Upper lobe of right lung (tissue), 1 donor: ENCODE measurements at regions not wholly inside any gene's neighbourhood (a gene's known extent, or its start where the extent isn't known, plus 50 kb on each side); places are given as distances from the start of the nearest gene placed in this dataset.
"Not testable (repeated sequence)": the region's sequence is repeated elsewhere in the genome, so short reads cannot be mapped to it uniquely, and the experiment has no call there.

Experiments used
- ATAC-seq: fragments of 200-7000 bp; cut with Tn5 transposase; one replicate; pipeline ENCODE4 v1.9.1; 2020; ENCODE audit warnings: mild to moderate bottlenecking, moderate library complexity
- DNase-seq: peaks from one replicate; pipeline ENCODE4 v3.0.0-alpha.2; 2020
- H3K27ac ChIP-seq: fragments of 200-600 bp; one replicate; pipeline ENCODE4 v1.8.0; 2022
- H3K27me3 ChIP-seq: fragments of 200-600 bp; one replicate; pipeline ENCODE4 v1.8.0; 2022; ENCODE audit warnings: mild to moderate bottlenecking
- H3K36me3 ChIP-seq: fragments of 200-600 bp; one replicate; pipeline ENCODE4 v1.8.0; 2022
- H3K4me1 ChIP-seq: fragments of 200-600 bp; one replicate; pipeline ENCODE4 v1.8.0; 2022
- H3K4me3 ChIP-seq: fragments of 200-600 bp; one replicate; pipeline ENCODE4 v1.8.0; 2022; ENCODE audit warnings: mild to moderate bottlenecking
- H3K9me3 ChIP-seq: fragments of 200-600 bp; one replicate; pipeline ENCODE4 v1.8.0; 2022
- intact Hi-C: fragments of 100-400 bp; cut with DNase I; formaldehyde crosslinking; loops from one replicate; pipeline ENCODE4 v1.11.0; 2022
- TF ChIP-seq, protein P1 (sequence below): fragments of 200-600 bp; IDR thresholded peaks from one replicate; pipeline ENCODE4 v1.8.0; 2022; ENCODE audit warnings: antibody characterized with exemption
- donor health status: DM: no; HTN: yes; CAD: no; lungs with severe emphysema.

DNA sequence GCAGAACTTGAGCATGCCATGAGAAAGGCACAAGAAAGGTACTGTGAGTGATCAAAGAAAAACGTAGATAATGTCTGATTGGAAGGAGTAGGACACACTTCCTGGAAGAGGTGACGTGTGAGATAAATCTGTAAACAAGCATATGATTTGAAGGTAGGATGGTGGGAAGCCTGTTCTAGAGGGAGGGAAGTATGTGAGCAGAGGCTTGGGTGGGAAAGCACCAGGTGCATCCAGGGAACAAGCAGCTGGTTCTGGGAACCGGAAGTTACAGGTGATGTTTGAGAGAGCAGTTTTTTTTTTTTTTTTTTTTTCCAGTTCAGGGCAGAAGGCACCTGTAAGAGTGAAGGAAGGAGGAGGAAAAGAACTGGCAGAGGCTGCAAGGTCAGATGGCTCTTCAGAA lies 116.6 kb upstream of the EFEMP1 start:
- no peaks in the 10 kb centered on the region for H3K9me3 ChIP-seq
- TF ChIP-seq, protein P1, sequence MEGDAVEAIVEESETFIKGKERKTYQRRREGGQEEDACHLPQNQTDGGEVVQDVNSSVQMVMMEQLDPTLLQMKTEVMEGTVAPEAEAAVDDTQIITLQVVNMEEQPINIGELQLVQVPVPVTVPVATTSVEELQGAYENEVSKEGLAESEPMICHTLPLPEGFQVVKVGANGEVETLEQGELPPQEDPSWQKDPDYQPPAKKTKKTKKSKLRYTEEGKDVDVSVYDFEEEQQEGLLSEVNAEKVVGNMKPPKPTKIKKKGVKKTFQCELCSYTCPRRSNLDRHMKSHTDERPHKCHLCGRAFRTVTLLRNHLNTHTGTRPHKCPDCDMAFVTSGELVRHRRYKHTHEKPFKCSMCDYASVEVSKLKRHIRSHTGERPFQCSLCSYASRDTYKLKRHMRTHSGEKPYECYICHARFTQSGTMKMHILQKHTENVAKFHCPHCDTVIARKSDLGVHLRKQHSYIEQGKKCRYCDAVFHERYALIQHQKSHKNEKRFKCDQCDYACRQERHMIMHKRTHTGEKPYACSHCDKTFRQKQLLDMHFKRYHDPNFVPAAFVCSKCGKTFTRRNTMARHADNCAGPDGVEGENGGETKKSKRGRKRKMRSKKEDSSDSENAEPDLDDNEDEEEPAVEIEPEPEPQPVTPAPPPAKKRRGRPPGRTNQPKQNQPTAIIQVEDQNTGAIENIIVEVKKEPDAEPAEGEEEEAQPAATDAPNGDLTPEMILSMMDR = no peak
- DNase-seq = no peak
- H3K27ac ChIP-seq = no peak overlapping the region
- ATAC-seq = no peak
- H3K4me1 ChIP-seq = no peaks in the 10 kb centered on the region
- intact Hi-C loops = no loop called here
- no peak overlapping the region for H3K4me3 ChIP-seq
- H3K27me3 ChIP-seq = no peaks in the 10 kb centered on the region
- no peaks in the 10 kb centered on the region for H3K36me3 ChIP-seq

DNA sequence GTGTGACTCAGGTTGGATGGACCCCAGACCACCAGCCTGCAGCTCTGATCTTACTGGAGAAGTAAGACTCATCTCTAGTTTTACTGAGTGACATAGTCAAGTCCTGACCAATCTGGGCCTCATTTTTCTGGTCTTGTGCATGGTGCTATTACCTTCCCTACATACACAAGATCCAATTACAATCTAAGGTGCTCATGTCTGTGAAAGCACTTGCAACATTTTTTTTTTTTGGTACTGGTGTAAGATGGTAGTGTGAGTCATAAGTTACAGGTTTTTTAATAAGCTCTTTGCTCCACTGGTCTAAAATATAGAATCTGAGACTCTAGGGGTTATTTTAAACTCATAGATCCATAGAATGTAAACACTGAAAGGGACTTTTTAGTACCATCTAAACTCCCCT lies 117.3 kb upstream of the EFEMP1 start:
- no peak for ATAC-seq

DNA sequence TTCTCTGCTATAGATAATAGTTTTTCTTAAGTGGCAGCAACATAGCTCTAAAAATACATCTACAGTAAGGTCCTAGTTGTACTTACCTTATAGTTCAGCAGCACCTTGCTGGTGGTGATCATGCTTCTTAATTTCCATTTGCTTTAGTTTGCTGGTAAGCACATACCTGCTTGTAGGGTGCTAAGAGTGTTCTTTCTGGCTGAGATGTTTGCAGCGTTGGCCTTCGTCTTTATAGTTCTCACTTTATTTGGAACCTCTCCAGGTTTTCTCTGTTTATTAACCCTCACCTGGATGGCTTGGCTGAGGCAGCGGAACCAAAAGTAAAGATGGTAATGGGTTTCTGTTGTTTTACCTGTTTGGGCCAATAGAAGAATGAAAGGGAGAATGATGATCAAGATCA lies 123.6 kb upstream of the EFEMP1 start:
- Histone ChIP-seq H3K9me3 (no peaks in the 10 kb centered on the region), H3K27me3 (no peaks in the 10 kb centered on the region), H3K4me1 (no peaks in the 10 kb centered on the region), H3K27ac (no peak overlapping the region), H3K36me3 (no peaks in the 10 kb centered on the region), H3K4me3 (no peak overlapping the region)
- intact Hi-C loops = no loop called here
- TF ChIP-seq, protein P1 = no peak
- DNase-seq (no peak), ATAC-seq (no peak)

More for the DNA sequence above, 117.3 kb upstream of the EFEMP1 start:
- no peaks in the 10 kb centered on the region for H3K9me3 ChIP-seq
- H3K4me3 ChIP-seq = no peak overlapping the region
- no peaks in the 10 kb centered on the region for H3K27me3 ChIP-seq
- H3K36me3 ChIP-seq = no peaks in the 10 kb centered on the region
- DNase-seq = no peak
- TF ChIP-seq, protein P1 = no peak
- intact Hi-C loops = no loop called here
- no peaks in the 10 kb centered on the region for H3K4me1 ChIP-seq
- H3K27ac ChIP-seq = no peak overlapping the region

DNA sequence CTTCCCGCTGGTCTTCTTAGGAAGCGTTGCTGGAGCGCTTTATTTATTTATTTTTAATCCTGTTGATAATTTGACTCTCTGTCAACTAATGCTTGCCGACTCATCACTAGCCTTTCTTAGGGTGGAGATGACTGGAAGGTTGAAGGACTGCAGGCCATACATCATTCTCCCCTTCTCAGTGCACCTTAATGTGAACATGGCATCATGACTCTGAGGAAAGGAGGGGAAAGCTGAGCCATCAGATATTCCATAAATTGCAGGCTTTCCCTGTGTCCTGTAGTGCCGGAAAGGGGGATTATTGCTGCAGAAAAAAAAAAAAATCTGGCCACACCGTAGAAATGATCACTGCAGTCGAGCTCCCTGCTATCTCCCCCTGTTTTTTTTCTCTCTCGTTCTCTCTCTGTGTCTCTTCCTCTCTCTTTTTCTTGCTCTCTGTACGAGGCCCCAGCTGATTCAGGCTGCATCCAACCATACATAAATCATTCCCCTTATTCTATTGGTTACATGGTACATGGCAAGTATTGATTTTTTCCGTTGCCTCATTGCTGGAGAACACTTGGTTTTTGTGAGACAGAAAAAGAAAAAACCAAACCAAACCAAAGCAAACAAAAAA lies 125.8 kb upstream of the EFEMP1 start:
- no peaks in the 10 kb centered on the region for H3K36me3 ChIP-seq
- DNase-seq = no peak
- H3K27ac ChIP-seq = no peak overlapping the region
- H3K9me3 ChIP-seq = no peaks in the 10 kb centered on the region
- TF ChIP-seq, protein P1 = no peak
- H3K4me1 ChIP-seq = no peaks in the 10 kb centered on the region
- H3K4me3 ChIP-seq = no peak overlapping the region
- H3K27me3 ChIP-seq = no peaks in the 10 kb centered on the region
- no peak for ATAC-seq
- intact Hi-C loops = no loop called here

DNA sequence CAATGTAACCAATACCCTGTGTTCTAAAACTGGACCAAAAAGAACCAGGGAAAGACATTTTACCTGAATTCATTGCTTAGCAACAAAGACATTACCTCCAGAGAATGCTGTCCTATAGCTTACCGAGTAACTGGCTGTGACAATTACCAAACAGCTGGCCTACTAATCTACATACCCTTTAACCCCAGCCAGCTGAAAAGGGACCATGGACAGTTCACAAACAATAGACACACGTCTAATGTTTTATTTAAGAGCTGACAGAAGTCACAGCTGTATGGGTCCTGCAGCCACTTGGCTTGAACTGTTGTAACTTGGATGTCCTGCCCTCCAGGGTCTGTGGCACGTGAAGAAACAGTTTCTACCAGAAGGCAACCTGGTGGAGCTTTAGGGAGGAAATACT lies 130.1 kb upstream of the EFEMP1 start:
- Histone ChIP-seq H3K27me3 (no peaks in the 10 kb centered on the region), H3K9me3 (no peaks in the 10 kb centered on the region), H3K36me3 (no peaks in the 10 kb centered on the region), H3K27ac (no peak overlapping the region), H3K4me1 (no peaks in the 10 kb centered on the region), H3K4me3 (no peak overlapping the region)
- intact Hi-C loops = no loop called here
- TF ChIP-seq, protein P1 = no peak
- ATAC-seq (no peak), DNase-seq (no peak)

DNA sequence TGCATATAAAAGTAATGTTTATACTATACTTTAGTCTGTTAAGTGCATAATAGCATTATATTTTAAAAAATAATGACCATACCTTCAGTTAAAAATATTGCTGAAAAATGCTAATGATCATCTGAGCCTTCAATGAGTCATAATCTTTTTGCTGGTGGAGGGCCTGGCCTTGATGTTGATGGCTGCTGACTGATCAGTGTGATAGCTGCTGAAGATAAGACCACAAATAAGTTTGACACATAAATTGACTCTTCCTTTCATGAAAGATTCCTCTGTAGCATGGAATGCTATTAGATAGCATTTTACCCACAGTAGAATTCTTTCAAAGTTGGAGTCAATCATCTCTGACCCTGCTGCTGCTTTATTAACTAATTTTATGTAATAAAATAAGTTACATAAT lies 128.4 kb upstream of the CCDC85A start:
- no peak for DNase-seq
- Histone ChIP-seq H3K27ac (no peak overlapping the region), H3K27me3 (no peaks in the 10 kb centered on the region), H3K36me3 (no peaks in the 10 kb centered on the region), H3K9me3 (peaks cover 7% of the 10 kb centered on the region), H3K4me3 (no peak overlapping the region), H3K4me1 (no peaks in the 10 kb centered on the region)
- TF ChIP-seq, protein P1 = no peak
- no peak for ATAC-seq
- intact Hi-C loops = no loop called here

DNA sequence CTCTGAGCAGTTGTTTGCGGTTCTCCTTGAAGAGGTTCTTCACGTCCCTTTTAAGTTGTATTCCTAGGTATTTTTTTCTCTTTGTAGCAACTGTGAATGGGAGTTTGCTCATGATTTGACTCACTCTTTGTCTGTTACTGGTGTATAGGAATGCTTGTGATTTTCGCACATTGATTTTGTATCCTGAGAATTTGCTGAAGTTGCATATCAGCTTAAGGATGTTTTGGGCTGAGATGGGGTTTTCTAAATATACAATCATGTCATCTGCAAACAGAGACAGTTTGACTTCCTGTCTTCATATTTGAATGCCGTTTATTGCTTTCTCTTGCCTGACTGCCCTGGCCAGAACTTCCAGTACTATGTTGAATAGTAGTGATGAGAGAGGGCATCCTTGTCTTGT lies 122.5 kb upstream of the CCDC85A start:
- H3K36me3 ChIP-seq, DNase-seq, H3K27ac ChIP-seq, intact Hi-C loops, H3K27me3 ChIP-seq, H3K9me3 ChIP-seq, H3K4me3 ChIP-seq, H3K4me1 ChIP-seq, ATAC-seq: not testable (repeated sequence)
